ENCODE measurements at regions not wholly inside any gene's neighbourhood (a gene's known extent, or its start where the extent isn't known, plus 50 kb on each side); places are given as distances from the start of the nearest gene placed in this dataset.

GRCh38 chr11:104343578-104343977 lies 179.6 kb upstream of the PDGFD start:
- no peaks in the 10 kb centered on the region for H3K4me1 ChIP-seq (replicated peaks in 1 of 2; ENCODE audit: control insufficient read depth in 2 of 2, insufficient read depth in 2 of 2, low read length in 2 of 2)
- in situ Hi-C loops (cut with MboI) (no loop called here), intact Hi-C loops (cut with micrococcal nuclease) (no loop called here)
- WGBS (ENCODE audit: insufficient coverage, low coverage, missing lambda C conversion rate) = 0% methylated on average over 1 of the region's 1 CpG
- ChIA-PET CTCF (ENCODE audit: low intra/inter-chr PET ratio) (no interaction called here), POLR2A (no interaction called here)
- no peak overlapping the region for H3K4me3 ChIP-seq
- TF ChIP-seq TAF1 (IDR thresholded peaks at IDR 0.05; ENCODE audit: control insufficient read depth, extremely low read depth, insufficient read depth, low read length, severe bottlenecking) = no peak
- TF ChIP-seq PCBP1 (IDR thresholded peaks at IDR 0.05; ENCODE audit: low read depth, low read length, poor library complexity, severe bottlenecking) = no peak
- no peak for TF ChIP-seq PML (IDR thresholded peaks at IDR 0.05; ENCODE audit: low read length)
- no peak for TF ChIP-seq SRSF1 (IDR thresholded peaks at IDR 0.05; ENCODE audit: low read depth, low read length)
- no peak for TF ChIP-seq CBX5 (IDR thresholded peaks at IDR 0.05; ENCODE audit: borderline replicate concordance, low read depth)
- no peak for TF ChIP-seq SUPT5H (IDR thresholded peaks at IDR 0.05)
- no peak for TF ChIP-seq CREB1 (IDR thresholded peaks at IDR 0.05)
- TF ChIP-seq CREB1 (CRISPR knock-in tag; IDR thresholded peaks at IDR 0.05) = no peak
- TF ChIP-seq ZNF668 (CRISPR knock-in tag; IDR thresholded peaks at IDR 0.05) = no peak
- TF ChIP-seq ZBTB11 (CRISPR knock-in tag; IDR thresholded peaks at IDR 0.05) = no peak
- TF ChIP-seq CBFA2T2 (conservative IDR thresholded peaks at IDR 0.05) = no peak
- H4K20me1 ChIP-seq (replicated peaks; ENCODE audit: control insufficient read depth, insufficient read depth, low read length) = no peaks in the 10 kb centered on the region
- H3K27ac ChIP-seq (ENCODE audit: extremely low read depth, low read depth, low read length) = no peak overlapping the region
- no peak overlapping the region for H3K4me2 ChIP-seq (ENCODE audit: insufficient read depth, low read length)
- no peaks in the 10 kb centered on the region for H3K79me2 ChIP-seq (ENCODE audit: control insufficient read depth, insufficient read depth, low read length)
- no peak overlapping the region for H3K9ac ChIP-seq (ENCODE audit: insufficient read depth in 1 of 2, low read depth in 2 of 2, low read length in 2 of 2)
- no peak for FAIRE-seq
- H2AFZ ChIP-seq (ENCODE audit: low read depth, low read length) = no peak overlapping the region
- no peak for ATAC-seq
- H3K27me3 ChIP-seq (ENCODE audit: control insufficient read depth in 2 of 2, insufficient read depth in 2 of 2, low read length in 2 of 2) = no peaks in the 10 kb centered on the region
- no TSS peak for BruUV-seq (replicated peaks)
- H3K9me1 ChIP-seq (ENCODE audit: control insufficient read depth, insufficient read depth, low read length) = no peaks in the 10 kb centered on the region
- no peaks in the 10 kb centered on the region for H3K36me3 ChIP-seq (ENCODE audit: control insufficient read depth, insufficient read depth, low read length)
- H3K9me3 ChIP-seq (replicated peaks; ENCODE audit: control insufficient read depth, insufficient read depth, low read depth, low read length) = no peaks in the 10 kb centered on the region
- no peak for DNase-seq (ENCODE audit: extremely low read depth in 1 of 4, low spot score in 3 of 4)

All from K562 (cell line).